Right lobe of liver (tissue), 6 donors: ENCODE measurements at regions not wholly inside any gene's neighbourhood (a gene's known extent, or its start where the extent isn't known, plus 50 kb on each side); places are given as distances from the start of the nearest gene placed in this dataset.

Experiments used
- ATAC-seq, 4 donors: fragments of 200-7000 bp; cut with Tn5 transposase; one replicate each; pipeline ENCODE4 v1.9.1; 2020; ENCODE audit warnings: mild to moderate bottlenecking in 4 of 4, moderate library complexity in 4 of 4
- DNase-seq, 3 donors: peaks; one replicate each; pipeline ENCODE4 v3.0.0-alpha.2; 2020
- H3K27ac ChIP-seq, 3 donors: fragments of 200-600 bp; one replicate each; pipeline ENCODE4 v1.8.0; 2022
- H3K27me3 ChIP-seq, 2 donors: fragments of 200-600 bp; one replicate each; pipeline ENCODE4 v1.8.0; 2022
- H3K36me3 ChIP-seq, 4 donors: fragments of 200-600 bp; sonication (generic) in 1 of 4; one replicate each; pipeline versions ENCODE4 v1.5.1 to v1.8.0; 2017 to 2022; ENCODE audit warnings: control low read depth in 1 of 4
- H3K4me1 ChIP-seq, 4 donors: fragments of 200-600 bp; sonication (generic) in 1 of 4; one replicate each; pipeline versions ENCODE4 v1.5.1 to v1.8.0; 2017 to 2022; ENCODE audit warnings: control low read depth in 1 of 4
- H3K4me3 ChIP-seq, 3 donors: fragments of 200-600 bp; one replicate each; pipeline ENCODE4 v1.8.0; 2022
- H3K9me3 ChIP-seq, 4 donors: fragments of 200-600 bp; sonication (generic) in 1 of 4; one replicate each; pipeline versions ENCODE4 v1.5.1 to v1.8.0; 2017 to 2022; ENCODE audit warnings: control low read depth in 1 of 4
- CTCF ChIP-seq, 4 donors: fragments of 200-600 bp in 3 of 4; fragments of 450-650 bp in 1 of 4; IDR thresholded peaks; one replicate each; pipeline versions ENCODE4 v1.5.1 to v1.8.0; 2016 to 2022; ENCODE audit warnings: antibody characterized with exemption in 4 of 4, mild to moderate bottlenecking in 2 of 4
- POLR2A ChIP-seq: fragments of 450-650 bp; IDR thresholded peaks from one replicate; pipeline ENCODE4 v1.6.1; 2017; ENCODE audit warnings: antibody characterized with exemption, mild to moderate bottlenecking
- WGBS: methylation state at CpG from one replicate; pipeline ENCODE4 v1.1.6; 2018; ENCODE audit warnings: low coverage, low lambda C conversion rate; ENCODE audit not compliant: insufficient coverage; ENCODE audit errors: missing lambda C conversion rate; 5-methylcytosine and 5-hydroxymethylcytosine counted together
- intact Hi-C, 2 donors: fragments of 100-400 bp; cut with DNase I; formaldehyde crosslinking; loops; one replicate each; pipeline versions ENCODE4 v1.11.2 to v1.14.1; 2022
- donor health status: DM: no; HTN: yes; CAD: no.
- donor health status: DM: no; HTN: no; CAD: no.
- donor health status: DM: no; HTN: no; CAD: no.
- donor health status: DM: no; HTN: yes; CAD: no.
- donor health status: DM: no; HTN: yes; CAD: no.

- H3K27ac ChIP-seq = no peak overlapping the region
- TF ChIP-seq POLR2A = no peak
- TF ChIP-seq CTCF (IDR thresholded peaks at IDR 0.05) = no peak
- no peaks in the 10 kb centered on the region for H3K27me3 ChIP-seq
- no peaks in the 10 kb centered on the region for H3K9me3 ChIP-seq
- ATAC-seq (no peak), DNase-seq (no peak)
- no peaks in the 10 kb centered on the region for H3K4me1 ChIP-seq
- intact Hi-C loops = no loop called here
- no peaks in the 10 kb centered on the region for H3K36me3 ChIP-seq
- no peak overlapping the region for H3K4me3 ChIP-seq
Measured at GRCh38 chr20:11197851-11198250, 524.1 kb upstream of the JAG1 start.

GRCh38 chr20:11200423-11200822 is 526.6 kb upstream of the JAG1 start:
- no peaks in the 10 kb centered on the region for H3K9me3 ChIP-seq
- intact Hi-C loops = no loop called here
- H3K4me3 ChIP-seq = no peak overlapping the region
- no peak for DNase-seq
- TF ChIP-seq CTCF (IDR thresholded peaks at IDR 0.05) (no peak), POLR2A (no peak)
- no peaks in the 10 kb centered on the region for H3K27me3 ChIP-seq
- no peaks in the 10 kb centered on the region for H3K36me3 ChIP-seq
- no peaks in the 10 kb centered on the region for H3K4me1 ChIP-seq
- H3K27ac ChIP-seq = no peak overlapping the region
- ATAC-seq = no peak

GRCh38 chr20:11204926-11205768 is 531.3 kb upstream of the JAG1 start:
- 16% methylated on average over 4 of the region's 4 CpGs for WGBS
- H3K9me3 ChIP-seq = no peaks in the 10 kb centered on the region
- H3K4me1 ChIP-seq = no peaks in the 10 kb centered on the region
- no peaks in the 10 kb centered on the region for H3K27me3 ChIP-seq
- intact Hi-C loops = no loop called here
- ATAC-seq (peak; percentile 86 to 97 (median 94)), DNase-seq (peak in 2 of 3 donors; percentile 33 to 52)
- no peak overlapping the region for H3K27ac ChIP-seq
- TF ChIP-seq POLR2A = no peak
- TF ChIP-seq CTCF (IDR thresholded peaks at IDR 0.05) = peak; percentile 67 to 78 (median 72)
- no peaks in the 10 kb centered on the region for H3K36me3 ChIP-seq
- no peak overlapping the region for H3K4me3 ChIP-seq

GRCh38 chr20:11205769-11206362 is 532.1 kb upstream of the JAG1 start:
- no peak overlapping the region for H3K27ac ChIP-seq
- H3K36me3 ChIP-seq = no peaks in the 10 kb centered on the region
- no peak for TF ChIP-seq POLR2A
- no peak for TF ChIP-seq CTCF (IDR thresholded peaks at IDR 0.05)
- no peak for DNase-seq
- H3K4me3 ChIP-seq = no peak overlapping the region
- H3K27me3 ChIP-seq = no peaks in the 10 kb centered on the region
- no peaks in the 10 kb centered on the region for H3K4me1 ChIP-seq
- H3K9me3 ChIP-seq = no peaks in the 10 kb centered on the region
- intact Hi-C loops = no loop called here
- no peak for ATAC-seq
- WGBS = 40% methylated on average over 2 of the region's 4 CpGs
